ENCODE measurements at regions not wholly inside any gene's neighbourhood (a gene's known extent, or its start where the extent isn't known, plus 50 kb on each side); places are given as distances from the start of the nearest gene placed in this dataset.

DNA sequence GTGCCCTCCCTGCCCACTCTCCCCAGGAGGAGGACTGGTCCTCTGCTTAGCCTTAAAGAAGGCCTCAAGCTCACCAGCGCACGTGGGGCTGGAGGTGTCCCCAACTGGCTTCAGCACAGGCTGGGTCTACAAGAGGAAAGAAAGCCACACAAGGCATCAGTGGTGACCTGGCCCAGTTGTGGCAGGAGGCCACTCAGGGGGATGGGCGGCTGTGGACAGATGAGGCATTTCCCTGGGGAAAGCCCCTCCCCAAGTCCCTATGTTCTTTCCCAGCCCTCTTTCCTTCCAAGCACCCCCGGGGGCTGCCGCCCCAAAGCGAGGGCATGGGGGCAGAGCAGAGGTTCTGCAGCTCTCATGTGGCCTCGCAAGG lies 155.2 kb upstream of the TLE3 start:
- no peak for DNase-seq

DNA sequence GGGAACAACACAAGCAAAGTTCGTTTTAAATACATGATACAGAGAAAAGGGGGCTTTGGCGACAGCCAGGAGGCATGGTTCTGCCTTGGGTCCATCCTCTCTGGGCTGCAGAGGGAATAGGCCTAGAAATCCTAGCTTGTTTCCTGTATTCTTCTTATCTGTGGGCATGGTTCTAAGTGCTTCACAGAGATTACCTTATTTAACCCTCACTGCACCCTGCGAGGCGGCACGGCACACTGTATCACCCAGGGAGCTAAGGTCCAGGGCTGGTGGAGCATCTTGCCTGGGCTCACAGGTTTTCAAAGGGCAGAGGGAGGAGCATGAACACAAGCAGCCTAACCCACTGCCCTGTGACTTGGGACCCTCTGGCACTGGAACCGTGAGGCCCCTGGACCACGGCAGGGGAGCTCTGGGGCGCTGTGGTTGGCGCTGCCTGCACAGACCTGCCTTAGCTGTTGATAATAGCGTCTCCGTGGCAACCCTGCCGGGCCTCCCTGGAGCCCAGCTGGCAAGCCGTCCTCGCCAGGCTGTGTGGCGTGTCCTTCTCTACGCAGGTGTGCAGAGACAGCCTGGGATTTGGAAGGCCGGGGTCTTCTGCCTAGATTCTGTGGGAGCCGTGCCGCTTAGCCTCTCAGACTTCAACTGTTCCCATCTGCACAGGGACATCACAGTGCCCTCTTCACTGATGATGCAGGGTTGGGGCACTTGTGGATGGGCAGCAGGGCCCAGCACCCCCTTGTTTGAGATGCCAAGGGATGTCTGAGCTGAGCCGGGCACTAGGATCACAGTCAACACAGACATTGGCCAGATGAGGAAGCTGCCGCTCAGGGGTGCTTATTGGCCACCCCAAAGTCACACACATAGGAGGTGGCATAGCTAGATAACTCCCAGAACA lies 154.6 kb upstream of the TLE3 start:
- peak; percentile 84 for DNase-seq

DNA sequence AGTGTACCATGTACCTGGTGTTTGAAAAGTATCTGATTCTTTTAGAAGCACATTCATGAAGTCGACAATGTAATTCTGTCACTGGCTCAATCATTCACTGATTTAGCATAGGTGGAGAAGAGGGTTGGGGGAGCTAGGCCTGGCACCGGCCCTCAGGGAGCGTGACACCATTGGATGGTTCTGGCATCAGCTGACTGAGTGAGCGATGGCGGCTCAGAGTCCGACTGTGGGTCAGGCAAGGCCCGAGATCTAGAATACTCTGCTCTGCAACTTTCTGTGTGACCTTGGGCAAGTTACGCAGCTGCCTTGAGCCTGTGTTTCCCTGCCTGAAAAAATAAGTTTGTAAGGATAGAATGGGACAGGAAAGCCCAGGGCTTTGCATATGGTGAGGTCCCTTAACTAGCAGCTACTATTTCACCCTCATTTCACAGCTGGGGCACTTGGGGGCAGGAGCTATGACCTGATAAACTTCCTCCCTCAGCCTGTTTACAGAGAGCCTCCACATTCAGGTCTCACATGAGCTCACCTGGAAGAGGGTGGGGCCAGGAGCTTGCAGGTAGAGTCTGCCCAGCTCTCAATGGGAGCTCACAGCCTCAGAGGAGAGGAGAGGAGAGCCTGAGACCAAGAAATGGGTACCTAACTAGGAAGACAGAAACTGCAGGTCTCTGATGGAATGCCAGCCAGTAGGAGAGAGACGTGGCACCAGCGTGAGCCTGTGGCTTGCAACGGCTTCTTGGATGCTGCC lies 153.7 kb upstream of the TLE3 start:
- peak; percentile 66 for DNase-seq

DNA sequence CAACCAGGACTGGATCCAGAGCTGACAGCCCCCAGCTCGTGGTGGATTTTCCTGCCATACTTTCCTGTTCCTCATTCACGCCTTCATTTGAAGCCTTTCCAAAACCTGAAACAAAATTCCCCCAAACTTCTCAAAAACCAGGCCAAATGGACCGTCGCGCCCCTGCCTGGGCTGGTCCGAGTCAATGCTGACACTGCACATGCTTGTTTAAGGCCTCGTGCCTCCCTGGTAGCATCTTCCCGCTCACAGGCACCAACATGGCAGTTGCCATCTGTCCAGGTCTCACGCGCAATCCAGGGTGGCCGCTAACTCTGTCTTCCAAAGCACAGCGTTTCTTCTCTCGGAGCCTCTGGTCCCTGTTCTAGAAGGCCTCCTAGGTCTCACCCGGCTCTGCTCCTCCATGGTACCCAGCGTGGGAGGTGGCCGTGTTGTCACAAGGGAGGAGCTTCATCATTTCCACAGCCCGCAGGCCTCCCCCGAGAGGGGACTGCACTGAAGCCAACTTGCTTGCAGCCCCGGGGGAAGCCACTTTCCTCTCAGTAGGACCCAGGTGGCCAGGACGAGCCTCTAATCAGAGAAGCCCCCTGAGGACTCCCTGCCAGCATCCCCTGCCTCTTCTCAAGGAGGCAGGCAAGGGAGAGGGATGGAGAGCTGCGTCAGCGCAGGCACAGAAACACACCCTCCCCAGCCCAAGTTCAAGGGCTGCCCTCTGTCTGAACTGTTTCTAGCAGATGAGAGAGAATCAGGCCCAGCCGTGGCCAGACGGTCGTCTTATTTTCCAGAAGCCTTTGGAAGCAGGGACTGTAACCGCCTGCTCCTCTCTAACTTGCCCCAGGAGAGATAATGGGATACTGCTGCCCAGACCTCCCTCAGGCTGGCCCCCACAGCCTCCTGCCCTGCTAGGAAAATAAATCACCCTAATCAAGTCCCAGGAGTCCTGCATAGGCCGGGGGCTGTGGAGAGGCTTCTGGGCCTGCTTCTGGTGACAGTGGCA lies 152.8 kb upstream of the TLE3 start:
- no peak for DNase-seq

DNA sequence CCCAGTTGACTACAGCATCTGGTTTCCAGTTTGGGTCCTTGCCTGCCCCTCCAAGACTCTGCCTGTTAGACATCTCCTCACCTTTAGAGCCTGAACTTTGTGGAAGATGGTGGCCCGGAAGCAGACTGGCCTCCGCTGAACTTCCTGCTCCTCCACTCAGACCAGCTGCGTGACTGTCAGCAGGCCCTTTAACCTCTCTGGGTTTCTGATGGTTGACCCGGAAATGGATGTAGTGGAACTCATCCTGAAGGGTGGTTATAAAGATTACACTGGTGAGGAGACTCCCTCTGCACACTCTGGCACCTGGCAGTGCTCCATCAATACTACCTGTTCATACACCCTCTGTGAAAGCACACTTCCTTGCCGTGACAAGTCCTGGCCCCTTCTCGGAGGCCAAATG lies 151.9 kb upstream of the TLE3 start:
- DNase-seq = no peak

DNA sequence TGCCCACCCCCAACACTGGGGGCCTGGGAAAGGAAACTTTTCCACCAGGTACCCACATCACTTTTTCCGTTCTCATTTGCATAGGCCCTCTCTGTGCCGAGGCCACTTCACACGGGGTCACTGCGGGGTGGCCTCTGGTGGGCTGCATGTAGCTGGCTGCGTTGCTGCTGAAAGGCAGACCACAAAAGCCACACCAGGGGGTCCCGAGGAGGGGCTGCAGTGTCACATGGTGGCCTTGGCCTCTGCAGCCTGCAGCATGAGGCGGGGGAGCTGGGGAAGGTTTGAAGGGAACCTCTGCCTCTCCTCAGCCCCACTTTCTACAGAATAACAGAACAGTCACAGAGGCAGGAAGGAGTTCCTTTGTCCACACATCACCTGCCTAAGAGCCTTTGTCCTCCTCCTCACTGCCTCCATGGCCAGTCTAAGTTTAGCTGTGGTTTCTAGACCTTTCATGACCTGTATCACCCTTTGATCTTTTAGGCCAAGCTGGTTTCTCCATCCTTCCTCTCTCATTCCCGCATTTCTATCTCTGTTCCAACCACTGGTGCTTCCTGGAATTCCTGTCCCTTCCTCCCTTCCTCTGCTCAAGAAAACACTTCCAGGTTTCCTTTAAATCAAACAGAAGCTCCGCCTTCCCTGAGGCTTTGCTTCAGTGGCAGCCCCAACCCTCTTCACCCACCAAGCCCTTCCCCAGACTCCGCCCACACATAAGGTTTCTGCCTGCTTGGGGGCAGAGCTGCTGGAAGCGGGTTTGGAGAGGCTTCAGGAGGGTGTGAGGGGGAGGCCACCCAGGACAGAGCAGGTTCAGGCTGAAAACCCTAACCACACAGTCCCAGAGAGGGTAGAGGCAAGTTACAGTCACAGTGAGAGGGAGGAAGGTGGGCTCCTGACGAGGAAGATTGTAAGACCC lies 150.7 kb upstream of the TLE3 start:
- peak; percentile 57 for DNase-seq

DNA sequence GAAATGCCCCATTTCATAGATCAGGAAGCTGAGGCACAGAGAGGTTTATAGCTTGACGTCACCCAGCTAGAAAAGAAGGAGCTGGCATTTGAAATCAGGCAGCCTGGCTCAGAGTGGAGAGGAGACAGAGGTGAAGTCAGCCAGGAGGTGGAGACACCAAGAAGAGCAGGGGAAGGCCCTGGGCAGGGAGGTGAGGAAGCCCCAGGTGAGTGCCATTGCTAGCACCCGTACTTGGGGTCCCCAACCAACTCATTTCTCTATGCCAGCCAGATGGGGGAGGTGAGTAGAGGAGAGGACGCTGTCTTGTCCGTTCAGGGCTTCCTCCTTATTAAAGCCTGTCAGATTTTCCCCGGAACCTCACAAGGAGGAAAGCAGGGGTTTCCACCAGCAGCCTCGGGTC lies 149.6 kb upstream of the TLE3 start:
- no peak for DNase-seq

DNA sequence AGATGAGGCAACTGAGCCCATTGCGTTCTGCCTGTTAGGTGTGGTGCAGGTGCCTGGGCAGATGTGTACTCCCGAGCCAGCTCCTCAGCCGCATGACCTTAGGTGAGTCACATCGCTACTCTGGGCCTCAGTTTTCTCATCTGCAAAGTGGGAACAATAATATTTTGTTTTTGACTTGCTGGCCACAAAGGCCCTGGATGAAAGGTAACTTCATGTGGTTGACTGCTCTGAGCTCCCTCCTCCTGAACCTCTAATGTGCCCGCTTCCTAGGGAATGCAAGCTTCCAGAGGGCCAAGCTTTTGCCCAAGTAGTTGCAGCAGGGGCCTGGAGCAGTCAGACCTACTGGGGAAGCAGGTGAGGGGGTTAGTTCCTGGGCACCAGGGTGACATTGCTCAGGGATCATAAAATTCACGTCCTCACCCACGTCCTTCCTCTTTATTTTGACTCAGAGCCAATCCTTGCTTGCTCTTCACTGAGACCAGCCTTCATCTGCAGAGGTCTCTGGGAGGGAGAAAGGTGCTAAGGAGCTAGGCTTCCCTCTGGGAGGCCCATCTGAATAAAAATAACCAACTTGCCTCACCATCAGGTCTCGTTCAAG lies 149.0 kb upstream of the TLE3 start:
- DNase-seq = no peak

DNA sequence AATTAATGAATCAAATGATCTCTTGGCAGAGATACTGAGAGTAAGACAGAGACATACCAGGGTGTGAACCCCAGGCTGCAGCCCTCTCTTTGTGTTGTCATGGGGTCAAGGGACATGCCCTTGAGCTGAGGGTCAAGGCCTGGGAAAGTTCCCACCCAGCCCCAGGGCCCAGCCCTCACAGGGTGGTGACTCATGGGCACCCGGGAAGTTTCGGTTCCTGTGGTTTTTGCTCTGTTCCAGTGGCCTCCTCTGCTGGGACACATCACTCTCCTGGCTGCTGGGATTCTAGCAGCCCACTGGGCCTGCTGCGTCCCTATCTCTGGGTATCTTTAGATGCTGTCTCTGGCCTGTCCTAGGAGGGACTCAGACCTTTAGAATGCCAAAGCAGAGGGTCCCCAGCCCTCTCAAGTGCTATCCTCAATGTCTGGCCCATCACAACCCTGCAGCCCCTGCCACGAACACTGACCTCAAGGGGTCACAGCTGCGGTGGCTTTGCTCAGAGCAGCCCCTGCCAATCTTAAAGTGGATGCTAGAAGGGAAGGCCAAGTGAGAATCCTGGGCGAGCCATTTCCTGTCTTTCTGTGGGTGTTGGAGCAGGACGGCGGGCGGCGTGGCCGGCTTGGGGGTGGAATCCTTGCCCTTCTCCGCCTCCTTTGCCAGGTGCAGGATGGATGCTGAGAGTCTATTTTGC lies 148.4 kb upstream of the TLE3 start:
- no peak for DNase-seq

DNA sequence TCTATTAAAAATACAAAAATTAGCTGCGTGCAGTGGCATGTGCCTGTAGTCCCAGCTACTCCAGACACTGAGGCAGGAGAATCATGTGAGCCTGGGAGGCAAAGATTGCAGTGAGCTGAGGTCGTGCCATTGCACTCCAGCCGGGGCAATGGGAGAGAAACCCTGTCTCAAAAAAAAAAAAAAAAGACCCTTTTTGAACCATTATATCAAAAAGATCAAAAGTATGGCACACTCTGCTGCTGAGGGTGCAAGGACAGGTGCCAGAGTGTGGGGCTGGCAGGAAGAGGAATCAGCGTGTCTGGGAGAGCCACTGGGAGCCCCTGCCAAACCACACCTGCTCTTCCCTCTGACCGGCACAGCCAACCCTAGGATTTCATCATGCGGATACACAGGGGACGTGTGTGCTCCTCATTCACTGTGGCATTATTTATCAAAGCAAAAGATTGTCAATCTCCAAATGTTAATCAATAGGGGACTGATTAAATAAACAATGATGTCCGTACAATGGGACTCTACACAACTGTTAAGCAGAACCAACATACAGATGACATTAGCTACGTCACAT lies 147.3 kb upstream of the TLE3 start:
- no peak for DNase-seq

DNA sequence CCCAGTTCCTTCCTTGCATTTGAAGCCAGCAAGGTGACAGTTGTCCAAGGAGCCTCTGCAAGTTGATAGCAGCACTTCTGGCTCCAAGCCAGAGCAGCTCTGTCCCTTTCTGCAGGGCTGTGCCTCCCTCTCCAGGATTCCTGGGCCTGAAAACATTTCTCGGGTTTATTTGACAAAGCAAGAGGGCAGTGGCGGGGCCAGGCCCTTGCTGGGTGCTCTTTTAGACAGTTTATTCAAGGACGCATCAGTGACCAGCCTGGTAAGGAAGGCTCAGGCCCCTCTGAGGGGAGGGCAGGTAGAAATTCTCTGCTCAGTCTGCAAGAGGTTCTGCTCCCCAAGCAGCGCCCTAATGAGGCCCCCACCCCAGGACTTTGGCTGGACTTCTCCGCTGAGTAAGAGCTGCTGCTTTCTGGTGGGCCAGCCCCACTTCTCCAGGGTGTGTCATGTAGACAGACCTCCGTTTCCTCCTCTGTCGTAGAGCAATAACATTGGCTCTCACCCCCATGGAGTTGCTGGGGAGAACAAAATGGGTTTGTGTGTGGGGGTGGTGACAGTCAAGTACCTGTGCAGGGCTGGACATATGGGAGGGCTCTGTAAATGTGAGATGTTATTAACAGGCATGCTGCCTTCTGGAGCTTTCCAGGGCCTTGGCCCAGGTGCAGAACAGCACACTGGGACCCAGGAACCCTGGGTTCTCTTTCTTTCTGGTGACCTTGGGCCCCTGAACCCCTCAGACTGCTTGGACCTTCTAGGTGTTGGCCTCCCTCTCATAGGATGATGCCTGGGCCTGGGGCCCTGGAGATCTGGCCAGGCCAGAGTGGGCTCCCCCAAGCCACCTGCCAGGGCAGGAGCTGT lies 146.2 kb upstream of the TLE3 start:
- peak; percentile 23 for DNase-seq

DNA sequence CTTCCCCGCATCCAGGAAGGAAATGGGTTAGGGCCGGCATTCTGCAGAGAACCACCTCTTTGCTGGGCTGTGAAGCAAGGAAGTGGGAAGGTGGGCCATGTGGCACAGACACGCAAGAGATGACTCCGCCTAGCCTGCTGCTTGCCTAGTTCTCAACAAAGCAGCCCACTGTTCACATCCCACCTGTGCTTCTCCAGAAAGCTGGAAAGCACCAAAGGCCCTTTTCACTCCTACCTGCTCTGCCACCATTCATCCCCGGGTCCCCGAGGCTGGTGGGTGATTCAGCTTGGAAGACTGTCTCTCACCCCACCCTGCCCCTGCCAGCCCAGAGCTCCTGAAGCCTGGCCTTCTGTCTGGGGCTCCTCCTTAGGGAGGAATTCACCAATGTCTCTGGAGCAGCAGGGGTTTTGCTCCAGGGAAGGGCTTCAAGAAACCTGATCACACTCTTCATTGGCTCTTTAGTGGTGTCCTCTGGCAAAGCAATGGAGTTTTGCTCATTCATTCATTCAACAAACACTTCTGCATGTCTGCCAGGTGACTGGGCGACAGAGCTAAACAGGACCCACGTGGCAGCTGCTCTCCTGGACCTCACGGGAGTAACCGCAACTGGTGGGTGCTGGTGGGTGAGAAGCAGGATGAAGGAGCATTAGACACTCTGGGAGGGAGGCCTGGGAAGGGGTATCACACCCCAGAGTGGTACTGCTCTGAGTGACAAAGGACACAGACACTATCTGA lies 145.4 kb upstream of the TLE3 start:
- no peak for DNase-seq

DNA sequence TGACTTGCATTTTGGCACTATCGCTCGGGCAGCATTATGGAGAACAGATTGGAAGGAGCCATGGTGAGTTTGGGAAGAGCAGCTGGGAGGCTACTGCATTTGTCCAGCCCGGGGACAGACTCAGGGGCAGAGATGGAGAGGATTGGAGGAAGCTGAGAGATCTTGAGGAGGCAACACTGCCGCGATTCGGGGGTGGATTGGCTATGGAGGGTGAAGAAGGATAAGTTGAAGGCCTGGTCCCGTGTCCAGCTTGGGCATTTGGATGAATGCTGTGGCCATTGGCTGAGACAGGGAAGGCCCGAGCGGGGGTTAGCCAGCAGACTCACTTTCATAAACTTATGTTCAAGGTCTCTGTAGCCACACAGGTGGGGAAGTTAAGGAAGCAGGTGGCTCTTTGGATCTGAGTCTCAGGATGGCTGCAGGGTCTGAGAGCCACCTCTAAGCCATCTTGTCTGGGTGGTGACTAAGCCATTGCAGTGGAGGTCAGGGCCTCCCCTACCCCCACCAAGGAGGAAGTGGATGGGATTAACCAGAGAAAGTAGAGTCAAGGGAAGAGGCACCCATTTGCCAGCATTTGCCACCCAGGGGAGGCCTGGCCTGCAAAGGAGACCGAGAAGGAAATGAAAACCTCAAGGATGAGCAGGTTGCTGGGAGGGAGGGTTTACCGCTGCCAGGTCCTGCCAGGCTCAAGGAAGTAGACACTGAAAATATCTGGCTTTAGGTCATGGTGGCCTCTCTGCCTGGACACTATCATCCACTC lies 144.0 kb upstream of the TLE3 start:
- no peak for DNase-seq

DNA sequence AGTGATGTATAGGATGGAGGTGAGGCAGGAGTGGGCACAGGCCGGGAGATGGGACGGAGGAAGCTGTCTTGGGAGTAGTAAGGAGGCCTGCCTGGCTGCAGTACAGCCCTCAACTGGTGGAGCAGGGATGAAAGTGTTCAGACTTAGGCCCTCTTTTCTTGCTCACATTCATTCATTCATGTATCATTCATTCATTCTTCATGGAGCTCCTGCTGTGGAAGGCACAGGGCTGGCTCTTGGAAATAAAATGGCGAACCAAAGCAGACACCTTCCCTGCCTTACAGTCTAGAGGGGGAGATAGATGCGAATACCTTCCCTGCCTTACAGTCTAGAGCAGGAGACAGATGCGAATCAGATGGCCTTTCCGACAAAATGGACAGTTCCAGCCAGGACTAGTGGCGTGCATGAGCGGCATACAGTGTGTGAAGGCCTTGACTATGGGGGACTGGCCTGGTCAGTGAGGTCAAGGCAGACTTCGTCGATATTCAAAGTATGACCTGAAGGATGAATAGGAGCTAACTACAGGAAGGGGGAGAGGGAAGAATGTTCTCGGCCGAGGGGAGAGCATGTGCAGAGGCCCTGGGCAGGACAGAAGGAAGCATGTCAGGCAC lies 143.2 kb upstream of the TLE3 start:
- no peak for DNase-seq

DNA sequence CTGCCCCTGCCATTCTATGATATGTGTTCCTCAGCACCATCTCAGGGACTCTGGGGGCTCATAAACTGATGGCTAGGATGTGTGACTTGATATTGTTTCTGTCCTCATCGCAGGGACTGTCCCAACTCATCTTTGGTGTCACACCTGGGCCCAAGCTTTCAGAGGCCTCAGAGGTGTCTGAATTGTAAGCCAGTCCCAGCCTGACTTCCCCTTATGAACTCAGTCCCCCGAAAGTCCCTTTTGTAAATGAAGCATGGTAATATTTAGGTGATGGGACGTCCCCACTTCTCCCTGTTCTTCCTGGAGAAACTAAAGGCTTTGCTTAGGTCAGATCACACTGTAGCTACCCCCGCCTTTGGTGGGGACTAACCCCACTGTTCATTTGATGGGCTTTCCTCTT lies 142.4 kb upstream of the TLE3 start:
- DNase-seq = no peak

DNA sequence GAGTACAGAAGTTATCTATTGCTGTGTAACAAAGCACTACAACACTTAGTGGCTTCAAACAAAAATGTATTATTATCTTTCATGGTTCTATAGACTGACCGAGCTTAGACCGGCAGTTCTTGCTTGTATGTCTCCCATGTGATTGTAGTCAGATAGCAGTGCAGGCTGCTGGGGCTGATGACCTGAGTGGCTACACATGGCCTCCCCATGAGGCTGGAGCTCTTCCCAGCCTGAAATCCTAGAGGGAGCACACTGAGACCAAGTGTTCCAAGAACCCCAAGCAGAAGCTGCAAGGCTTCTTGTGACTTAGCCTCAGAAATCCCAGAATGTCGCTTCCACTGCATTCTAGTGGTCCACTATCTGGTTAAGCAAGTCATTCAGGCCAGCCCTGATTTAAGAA lies 141.2 kb upstream of the TLE3 start:
- no peak for DNase-seq

DNA sequence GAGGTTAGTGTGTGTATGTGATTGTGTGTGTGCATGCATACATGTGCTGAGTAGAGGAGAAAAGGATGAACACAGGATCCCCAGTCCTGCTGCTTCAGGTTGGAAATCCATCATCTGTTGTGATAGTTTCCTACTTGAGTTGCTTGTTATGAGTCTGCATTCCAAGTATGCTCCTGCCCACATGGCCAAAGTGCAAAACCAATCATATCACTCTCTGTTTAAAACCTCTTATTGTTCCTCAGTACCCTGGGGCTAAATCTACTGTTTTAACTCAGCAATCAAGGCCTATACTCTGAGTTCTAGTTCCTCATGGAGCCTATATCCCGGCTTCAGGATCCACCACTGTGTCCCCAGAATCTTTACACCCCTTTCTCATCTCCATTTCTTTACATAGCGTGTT lies 139.9 kb upstream of the TLE3 start:
- DNase-seq = no peak
